GM12892 (cell line): ENCODE measurements at regions not wholly inside any gene's neighbourhood (a gene's known extent, or its start where the extent isn't known, plus 50 kb on each side); places are given as distances from the start of the nearest gene placed in this dataset.

Experiments used
- POLR2A ChIP-seq: IDR thresholded peaks from 2 replicates; pipeline ENCODE4 v1.6.1; 2011; ENCODE audit warnings: low read depth, low read length, control low read depth
- POLR2AphosphoS5 ChIP-seq: IDR thresholded peaks from 2 replicates; pipeline ENCODE4 v1.6.1; 2011; ENCODE audit warnings: low read depth, low read length, control low read depth
- TAF1 ChIP-seq: IDR thresholded peaks from 2 replicates; pipeline ENCODE4 v1.6.1; 2011; ENCODE audit warnings: low read depth, mild to moderate bottlenecking, control low read depth, low read length, borderline replicate concordance

GRCh38 chr10:90018819-90019218 lies 317.4 kb downstream of the KIF20B start:
- TF ChIP-seq POLR2A (no peak), POLR2AphosphoS5 (no peak), TAF1 (no peak)
